B cell (primary cell): ENCODE measurements at regions not wholly inside any gene's neighbourhood (a gene's known extent, or its start where the extent isn't known, plus 50 kb on each side); places are given as distances from the start of the nearest gene placed in this dataset.

Experiments
- ATAC-seq: fragments of 200-7000 bp; cut with Tn5 transposase; one replicate; pipeline ENCODE4 v1.10.0; 2021; ENCODE audit warnings: low read depth, mild to moderate bottlenecking, moderate number of reproducible peaks, moderate library complexity
- CTCF ChIA-PET: fragments of 350-600 bp; sonication (Branson Sonifier 250); formaldehyde crosslinking; loops from one replicate; lab custom pipeline; 2021; ENCODE audit warnings: antibody characterized with exemption, inconsistent platforms; lab: Charles Lee
- POLR2A ChIA-PET: fragments of 350-600 bp; sonication (Branson Sonifier 250); formaldehyde crosslinking; loops from one replicate; lab custom pipeline; 2021; ENCODE audit warnings: antibody characterized with exemption; lab: Charles Lee
- DNase-seq: peaks from one replicate; pipeline ENCODE4 v3.0.0; 2013
- H2AFZ ChIP-seq: 2 replicates; pipeline ENCODE4 v1.6.1; 2012; ENCODE audit warnings: mild to moderate bottlenecking, low read depth, low read length; ENCODE audit not compliant: insufficient read depth, poor library complexity, severe bottlenecking
- H3K27ac ChIP-seq, 2 donors: 1 replicate in 1 of 2; 2 replicates in 1 of 2; pipeline ENCODE4 v1.5.1; 2012 to 2013; ENCODE audit warnings: low read length in 2 of 2, mild to moderate bottlenecking in 2 of 2, moderate library complexity in 1 of 2
- H3K27me3 ChIP-seq, 4 experiments: fragments of 200-600 bp in 1 of 4; sonication (generic) in 1 of 4; replicated peaks in 1 of 4; 1 replicate in 2 of 4; 2 replicates in 2 of 4; pipeline versions ENCODE4 v1.6.1 to v1.7.0; 2013 to 2016; ENCODE audit warnings: low read length in 3 of 4, mild to moderate bottlenecking in 2 of 4, mixed read lengths in 1 of 4, moderate library complexity in 1 of 4; ENCODE audit not compliant: insufficient read depth in 4 of 4, control insufficient read depth in 3 of 4; ENCODE audit errors: control extremely low read depth in 1 of 4
- H3K36me3 ChIP-seq, 2 experiments: replicated peaks in 1 of 2; 1 replicate in 1 of 2; 2 replicates in 1 of 2; pipeline versions ENCODE4 v1.6.1 to v1.7.1; 2013; ENCODE audit warnings: low read length in 1 of 2; ENCODE audit not compliant: insufficient read depth in 2 of 2, control insufficient read depth in 1 of 2; ENCODE audit errors: control extremely low read depth in 1 of 2, extremely low read depth in 1 of 2
- H3K4me1 ChIP-seq, 2 donors: fragments of 200-600 bp in 1 of 2; sonication (generic) in 1 of 2; 1 replicate in 1 of 2; 2 replicates in 1 of 2; pipeline versions ENCODE4 v1.5.1 to v1.6.1; 2013 to 2017; ENCODE audit warnings: low read length in 2 of 2; ENCODE audit not compliant: control insufficient read depth in 2 of 2, insufficient read depth in 2 of 2
- H3K4me2 ChIP-seq: replicated peaks from 2 replicates; pipeline ENCODE3; 2012; ENCODE audit warnings: mild to moderate bottlenecking, low read depth, low read length; ENCODE audit not compliant: poor library complexity, severe bottlenecking
- H3K4me3 ChIP-seq, 5 experiments: fragments of 200-600 bp in 1 of 5; sonication (generic) in 1 of 5; 1 replicate in 3 of 5; 2 replicates in 2 of 5; pipeline versions ENCODE4 v1.5.1 to v1.7.0; 2011 to 2016; ENCODE audit warnings: low read length in 4 of 5, mild to moderate bottlenecking in 4 of 5, low read depth in 2 of 5, control low read depth in 1 of 5, moderate library complexity in 1 of 5; ENCODE audit not compliant: insufficient read depth in 1 of 5; ENCODE audit errors: control extremely low read depth in 1 of 5, extremely low read depth in 1 of 5
- H3K79me2 ChIP-seq: fragments of 200-600 bp; sonication (generic); one replicate; pipeline ENCODE4 v1.6.0; 2016; ENCODE audit warnings: low read length; ENCODE audit not compliant: control insufficient read depth, insufficient read depth
- H3K9ac ChIP-seq: fragments of 200-600 bp; sonication (generic); 2 replicates; pipeline ENCODE4 v1.6.1; 2017; ENCODE audit warnings: mild to moderate bottlenecking, low read length, moderate library complexity
- H3K9me3 ChIP-seq, 3 donors: one replicate each; pipeline versions ENCODE4 v1.6.1 to v1.7.1; 2013; ENCODE audit warnings: low read length in 2 of 3; ENCODE audit not compliant: control insufficient read depth in 2 of 3, insufficient read depth in 1 of 3; ENCODE audit errors: control extremely low read depth in 1 of 3
- H4K20me1 ChIP-seq: 2 replicates; pipeline ENCODE4 v1.6.0; 2012; ENCODE audit warnings: mild to moderate bottlenecking, low read length; ENCODE audit not compliant: insufficient read depth, control insufficient read depth, poor library complexity, severe bottlenecking
- H3K27ac Mint-ChIP-seq: one replicate; pipeline ENCODE4 v1.8.0; 2021; ENCODE audit warnings: mixed read lengths
- H3K27me3 Mint-ChIP-seq: one replicate; pipeline ENCODE4 v1.8.0; 2021; ENCODE audit warnings: mixed read lengths
- H3K4me1 Mint-ChIP-seq: one replicate; pipeline ENCODE4 v1.8.0; 2021; ENCODE audit warnings: mixed read lengths
- H3K4me3 Mint-ChIP-seq: one replicate; pipeline ENCODE4 v1.8.0; 2021; ENCODE audit warnings: mixed read lengths
- H3K9me3 Mint-ChIP-seq: one replicate; pipeline ENCODE4 v1.8.0; 2022; ENCODE audit warnings: mixed read lengths; ENCODE audit not compliant: insufficient read depth
- EZH2 ChIP-seq: IDR thresholded peaks from 2 replicates; pipeline ENCODE4 v1.6.1; 2012; ENCODE audit warnings: borderline replicate concordance, low read depth, mild to moderate bottlenecking, moderate library complexity, low read length; ENCODE audit not compliant: insufficient read depth, poor library complexity, severe bottlenecking
- WGBS: methylation state at CpG from one replicate; pipeline ENCODE4 v1.1.5; 2013; ENCODE audit warnings: missing lambda C conversion rate; ENCODE audit not compliant: insufficient coverage; 5-methylcytosine and 5-hydroxymethylcytosine counted together
- intact Hi-C: fragments of 100-400 bp; cut with micrococcal nuclease; formaldehyde crosslinking; loops from one replicate; pipeline ENCODE4 v1.10.0; 2022
- TF ChIP-seq, protein P1 (sequence below): fragments of 200-600 bp; IDR thresholded peaks from one replicate; pipeline ENCODE4 v1.8.0; 2022; ENCODE audit warnings: antibody characterized with exemption, mild to moderate bottlenecking

DNA sequence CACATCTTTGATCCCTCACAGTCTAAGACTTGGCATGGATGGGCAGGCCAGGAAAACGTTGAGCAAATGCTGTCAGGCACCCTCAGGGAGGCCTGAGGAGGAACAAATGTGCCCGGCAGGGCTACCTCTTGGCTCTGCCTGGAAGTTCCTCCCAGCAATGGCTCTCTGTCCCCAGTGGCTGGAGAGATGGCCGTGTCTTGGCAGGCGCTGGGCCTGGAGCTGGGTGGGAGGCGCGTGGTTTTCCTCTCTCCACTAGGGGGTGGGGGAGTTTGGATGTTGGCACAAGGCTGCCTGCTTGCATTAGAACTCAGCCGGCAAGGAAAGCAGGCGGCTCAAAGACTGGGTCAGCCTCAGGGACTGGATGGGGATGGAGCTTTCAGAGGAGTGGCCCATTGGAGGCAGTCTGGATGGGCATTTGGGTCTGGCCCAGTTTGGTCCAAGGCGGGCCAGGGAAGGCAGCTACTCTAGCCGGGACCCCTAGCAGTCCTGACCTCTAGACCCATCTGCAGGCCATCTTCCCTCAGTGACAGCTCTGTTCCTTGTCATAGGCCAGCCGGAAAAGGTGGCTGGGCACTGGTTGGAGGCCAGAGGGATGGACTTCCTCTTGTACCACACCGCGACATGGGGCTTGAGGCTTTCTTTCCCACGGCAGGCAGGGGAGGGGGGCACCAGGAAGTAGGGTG is 68.2 kb upstream of the STC2 start:
- 83% methylated on average over 13 of the region's 14 CpGs for WGBS

DNA sequence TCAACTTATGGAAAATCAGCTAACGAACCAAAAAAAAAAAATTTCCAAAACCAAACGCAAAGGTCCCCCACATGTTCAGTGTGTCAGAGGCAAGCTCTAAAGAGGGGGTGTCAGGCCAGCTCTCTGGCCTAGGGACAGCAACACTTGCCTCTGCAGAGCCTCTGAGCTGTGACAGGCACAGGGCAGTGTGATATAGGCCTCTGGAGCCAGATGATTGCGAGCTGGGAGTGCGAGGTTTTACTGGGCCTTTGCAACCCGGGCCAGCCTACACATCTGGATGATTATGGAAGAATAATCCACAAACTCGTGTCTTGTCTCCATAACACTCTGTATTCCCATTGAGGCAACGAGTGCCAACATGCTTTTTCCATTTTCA is 67.7 kb upstream of the STC2 start:
- Mint-ChIP-seq H3K4me1 (no peaks in the 10 kb centered on the region), H3K27me3 (peaks cover 16% of the 10 kb centered on the region), H3K4me3 (no peak overlapping the region), H3K27ac (no peak overlapping the region), H3K9me3 (peaks cover 5% of the 10 kb centered on the region)
- Histone ChIP-seq H3K9ac (no peak overlapping the region), H3K9me3 (peaks cover 0 to 15% (median 2%) of the 10 kb centered on the region in 3 donors), H4K20me1 (no peaks in the 10 kb centered on the region), H3K4me1 (no peaks in the 10 kb centered on the region), H3K4me2 (no peak overlapping the region), H3K27ac (no peak overlapping the region), H3K36me3 (no peaks in the 10 kb centered on the region), H2AFZ (no peak overlapping the region), H3K27me3 (no peaks in the 10 kb centered on the region), H3K4me3 (no peak overlapping the region), H3K79me2 (no peaks in the 10 kb centered on the region)
- ATAC-seq = no peak
- intact Hi-C loops = no loop called here
- no peak for TF ChIP-seq EZH2
- TF ChIP-seq, protein P1, sequence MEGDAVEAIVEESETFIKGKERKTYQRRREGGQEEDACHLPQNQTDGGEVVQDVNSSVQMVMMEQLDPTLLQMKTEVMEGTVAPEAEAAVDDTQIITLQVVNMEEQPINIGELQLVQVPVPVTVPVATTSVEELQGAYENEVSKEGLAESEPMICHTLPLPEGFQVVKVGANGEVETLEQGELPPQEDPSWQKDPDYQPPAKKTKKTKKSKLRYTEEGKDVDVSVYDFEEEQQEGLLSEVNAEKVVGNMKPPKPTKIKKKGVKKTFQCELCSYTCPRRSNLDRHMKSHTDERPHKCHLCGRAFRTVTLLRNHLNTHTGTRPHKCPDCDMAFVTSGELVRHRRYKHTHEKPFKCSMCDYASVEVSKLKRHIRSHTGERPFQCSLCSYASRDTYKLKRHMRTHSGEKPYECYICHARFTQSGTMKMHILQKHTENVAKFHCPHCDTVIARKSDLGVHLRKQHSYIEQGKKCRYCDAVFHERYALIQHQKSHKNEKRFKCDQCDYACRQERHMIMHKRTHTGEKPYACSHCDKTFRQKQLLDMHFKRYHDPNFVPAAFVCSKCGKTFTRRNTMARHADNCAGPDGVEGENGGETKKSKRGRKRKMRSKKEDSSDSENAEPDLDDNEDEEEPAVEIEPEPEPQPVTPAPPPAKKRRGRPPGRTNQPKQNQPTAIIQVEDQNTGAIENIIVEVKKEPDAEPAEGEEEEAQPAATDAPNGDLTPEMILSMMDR = no peak
- WGBS = 92% methylated on average over 2 of the region's 7 CpGs
- CTCF ChIA-PET = no interaction called here
- POLR2A ChIA-PET = no interaction called here
- DNase-seq = no peak

More for the DNA sequence above, 68.2 kb upstream of the STC2 start:
- Mint-ChIP-seq H3K27ac (no peak overlapping the region), H3K27me3 (peaks cover 13% of the 10 kb centered on the region), H3K4me3 (no peak overlapping the region), H3K4me1 (no peaks in the 10 kb centered on the region), H3K9me3 (peaks cover 5% of the 10 kb centered on the region)
- intact Hi-C loops = no loop called here
- no peaks in the 10 kb centered on the region for H3K27me3 ChIP-seq
- H3K9me3 ChIP-seq = peaks cover 0 to 15% (median 2%) of the 10 kb centered on the region in 3 donors
- POLR2A ChIA-PET = no interaction called here
- CTCF ChIA-PET = no interaction called here
- no peaks in the 10 kb centered on the region for H3K4me1 ChIP-seq
- no peak for DNase-seq
- no peak overlapping the region for H3K4me2 ChIP-seq
- H3K79me2 ChIP-seq = no peaks in the 10 kb centered on the region
- TF ChIP-seq, protein P1 = no peak
- TF ChIP-seq EZH2 = no peak
- no peak overlapping the region for H3K9ac ChIP-seq
- H4K20me1 ChIP-seq = no peaks in the 10 kb centered on the region
- no peaks in the 10 kb centered on the region for H3K36me3 ChIP-seq
- H3K27ac ChIP-seq = no peak overlapping the region
- H3K4me3 ChIP-seq = no peak overlapping the region
- ATAC-seq = no peak
- H2AFZ ChIP-seq = no peak overlapping the region
